ENCODE measurements at regions not wholly inside any gene's neighbourhood (a gene's known extent, or its start where the extent isn't known, plus 50 kb on each side); places are given as distances from the start of the nearest gene placed in this dataset.
A peak's percentile ranks its signal among the peaks of the same experiment; 100 is the strongest.

DNA sequence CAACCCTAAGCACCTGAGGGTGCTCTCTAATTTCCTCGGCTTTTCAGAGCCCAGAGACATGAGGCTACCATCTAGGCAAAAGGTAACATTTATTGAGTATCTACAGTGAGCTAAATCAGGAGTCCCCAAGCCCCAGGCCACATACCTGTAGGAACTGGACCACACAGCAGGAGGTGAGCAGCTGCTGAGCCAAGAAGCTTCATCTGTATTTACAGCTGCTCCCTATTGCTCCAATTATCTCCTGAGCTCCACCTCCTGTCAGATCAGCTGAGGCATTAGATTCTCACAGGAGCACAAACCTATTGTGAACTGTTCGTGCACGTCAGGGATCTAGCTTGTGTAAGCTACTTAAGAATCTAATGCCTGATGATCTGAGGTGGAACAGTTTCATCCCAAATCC is 70.2 kb downstream of the RND3 start:
- DNase-seq (ENCODE audit: low read depth) = no peak

DNA sequence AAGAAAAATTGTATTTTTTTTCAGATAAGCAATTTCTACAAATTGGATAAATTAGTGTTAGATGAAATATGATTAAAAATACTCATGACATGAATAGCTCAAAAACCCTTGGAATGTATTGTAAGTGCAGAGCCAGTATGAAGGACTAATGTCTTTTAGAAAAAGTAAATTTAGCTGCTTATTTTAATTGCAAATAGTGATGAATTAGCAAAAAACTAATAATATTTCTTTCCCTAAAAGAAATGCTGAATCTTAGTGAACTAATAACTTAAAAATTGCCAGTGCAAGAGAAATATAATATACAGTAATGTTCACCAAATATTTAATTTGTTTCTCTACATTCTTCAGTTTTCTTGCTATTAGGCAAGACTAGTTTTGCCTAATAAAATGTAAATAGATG is 72.4 kb downstream of the RND3 start:
- DNase-seq (ENCODE audit: low read depth) = no peak

DNA sequence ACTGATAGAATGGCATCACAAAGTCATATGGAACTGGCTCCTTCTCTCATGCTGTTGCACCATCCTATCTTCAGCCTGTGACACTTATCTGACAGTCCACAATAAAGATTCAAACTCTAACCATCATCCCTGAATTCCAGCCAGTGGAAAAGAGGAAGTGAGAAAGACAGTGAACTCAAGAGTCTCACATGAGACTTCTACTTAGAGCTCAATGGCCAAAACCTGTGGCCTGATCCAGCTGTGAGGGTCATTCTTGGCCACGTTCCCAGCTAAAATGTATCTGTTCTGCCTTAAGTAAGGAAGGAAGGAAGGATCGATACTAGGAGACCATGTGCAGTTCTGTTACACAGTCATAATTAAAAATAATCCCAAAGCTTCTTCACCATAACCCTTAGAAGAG is 73.6 kb downstream of the RND3 start:
- DNase-seq (ENCODE audit: low read depth) = no peak

DNA sequence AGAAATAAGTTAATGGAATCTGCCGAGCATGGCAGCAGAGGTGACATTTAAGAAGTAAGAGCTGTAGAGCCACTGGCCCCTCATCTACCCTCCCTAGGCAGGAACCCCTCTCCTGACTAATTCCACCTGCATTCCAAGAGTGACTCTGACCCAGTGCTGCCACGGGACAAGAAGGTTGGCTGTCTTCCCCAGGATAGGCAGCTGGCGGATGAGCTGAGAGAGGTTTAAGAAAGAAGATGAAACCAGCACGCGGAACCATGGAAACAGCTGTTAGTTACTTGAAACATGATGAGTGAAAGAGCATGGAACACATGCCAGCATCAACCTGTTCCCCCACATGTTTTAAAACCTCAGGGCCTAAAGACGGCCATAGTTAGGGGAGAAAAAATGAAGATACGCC is 74.1 kb downstream of the RND3 start:
- no peak for DNase-seq (ENCODE audit: low read depth)

DNA sequence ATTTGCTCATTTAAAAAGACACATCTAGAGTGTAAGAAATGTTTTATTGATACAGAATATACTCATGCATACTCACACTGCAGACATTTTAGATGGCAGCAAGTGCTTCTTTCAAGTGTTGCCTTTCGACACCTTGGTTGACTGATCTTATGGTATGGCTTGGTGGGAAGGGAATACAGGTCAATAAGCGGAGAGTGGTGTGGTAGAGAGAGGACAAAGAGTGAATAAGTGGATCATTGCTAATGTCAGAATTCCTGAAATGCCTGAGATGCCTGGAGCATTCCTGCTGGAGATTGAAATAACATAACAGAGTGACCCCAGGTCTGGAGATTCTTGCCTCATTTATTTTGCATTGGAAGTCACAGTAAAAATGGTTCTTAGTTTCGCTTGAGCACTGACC is 76.7 kb downstream of the RND3 start:
- DNase-seq (ENCODE audit: low read depth) = peak; percentile 47

DNA sequence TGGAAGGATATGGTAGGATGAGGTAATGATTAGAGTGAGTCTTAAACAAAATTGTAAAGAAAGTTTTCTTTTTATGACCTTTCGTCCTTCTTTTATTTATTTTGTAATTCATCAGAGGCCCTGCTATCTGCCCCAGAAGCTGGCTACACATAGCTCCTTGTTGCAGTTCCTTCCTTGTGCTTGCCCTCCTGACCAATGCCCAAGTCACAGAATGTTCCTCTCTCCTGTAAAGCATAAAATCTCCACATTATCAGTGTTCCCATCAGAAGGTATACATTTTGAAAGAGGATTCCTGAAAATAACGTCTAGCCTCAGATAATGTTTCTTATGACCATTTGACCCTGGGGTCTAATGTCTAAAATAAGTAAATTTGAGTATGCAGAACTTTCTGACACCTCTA is 78.3 kb downstream of the RND3 start:
- no peak for DNase-seq (ENCODE audit: low read depth)

DNA sequence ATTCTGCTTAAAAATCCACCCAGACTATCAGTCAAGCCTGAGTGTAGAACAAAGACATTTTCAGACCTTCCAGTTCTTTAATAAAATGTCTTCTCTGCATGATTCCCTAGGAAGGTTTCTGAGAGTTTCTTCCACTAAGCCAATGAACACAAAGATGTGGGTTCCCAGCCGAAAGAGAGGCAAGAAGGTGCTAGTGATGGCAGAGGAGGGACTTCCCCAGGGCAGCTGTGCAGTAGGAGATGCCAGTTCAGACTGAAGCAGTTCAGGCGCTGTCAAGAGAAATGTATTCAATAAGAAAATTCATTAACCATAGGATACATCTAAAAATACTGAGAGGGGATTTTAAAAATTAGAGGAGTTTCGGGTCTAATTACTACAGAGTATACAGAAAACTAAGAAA is 83.3 kb downstream of the RND3 start:
- peak; percentile 7 for DNase-seq (ENCODE audit: low read depth)

DNA sequence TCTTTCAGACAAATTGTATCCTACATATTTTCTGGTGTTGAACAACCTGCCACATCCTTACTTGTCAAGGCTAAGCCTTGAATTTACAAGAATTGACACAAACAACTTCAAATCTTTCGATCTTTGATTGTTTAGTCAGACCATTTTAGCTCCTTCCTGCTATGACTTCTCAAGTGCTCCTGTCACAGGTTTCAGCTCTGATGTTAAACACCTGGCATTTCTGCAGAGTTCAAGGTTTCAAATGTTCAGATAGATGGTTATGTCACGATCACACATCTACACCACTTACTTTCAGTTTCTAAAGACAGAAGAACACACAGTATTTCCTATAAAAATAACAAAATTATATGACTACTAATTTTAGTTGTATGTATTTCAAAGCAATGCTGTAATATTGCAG is 84.0 kb downstream of the RND3 start:
- peak; percentile 9 for DNase-seq (ENCODE audit: low read depth)

DNA sequence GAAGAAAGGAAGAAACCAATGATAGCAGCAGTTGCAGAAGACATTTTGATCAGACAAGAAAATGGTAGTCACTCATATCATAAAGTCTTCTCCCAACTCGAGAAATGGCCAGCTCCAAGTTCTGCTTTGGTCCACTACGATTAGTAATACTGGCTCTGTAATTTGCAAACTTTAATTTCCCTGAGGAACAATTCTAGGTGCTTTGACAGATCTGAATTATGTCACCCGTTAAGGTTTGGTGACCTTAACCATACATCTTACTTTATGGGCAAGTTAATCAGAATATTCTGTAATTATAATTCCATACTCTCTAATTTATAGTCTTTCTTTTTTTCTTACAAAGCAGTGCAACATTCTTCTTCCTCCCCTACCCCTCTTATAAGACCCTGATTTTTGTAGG is 84.5 kb downstream of the RND3 start:
- DNase-seq (ENCODE audit: low read depth) = no peak

DNA sequence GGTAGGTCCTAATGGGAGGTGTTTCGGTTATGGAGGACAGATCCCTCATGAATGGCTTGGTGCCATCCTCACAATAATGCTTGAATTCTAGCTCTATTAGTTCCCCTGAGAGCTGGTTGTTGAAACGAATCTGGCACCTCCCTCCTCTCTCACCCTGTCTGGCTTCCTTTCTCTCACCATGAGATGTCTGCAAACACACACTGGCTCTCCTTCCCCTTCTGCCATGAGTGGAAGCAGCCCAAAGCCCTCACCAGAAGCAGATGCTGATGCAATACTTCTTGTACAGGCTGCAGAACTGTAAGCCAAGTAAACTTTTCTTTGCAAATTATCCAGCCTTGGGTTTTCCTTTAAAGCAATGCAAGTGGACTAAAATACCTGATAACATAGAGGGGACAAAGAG is 86.6 kb downstream of the RND3 start:
- DNase-seq (ENCODE audit: low read depth) = no peak

DNA sequence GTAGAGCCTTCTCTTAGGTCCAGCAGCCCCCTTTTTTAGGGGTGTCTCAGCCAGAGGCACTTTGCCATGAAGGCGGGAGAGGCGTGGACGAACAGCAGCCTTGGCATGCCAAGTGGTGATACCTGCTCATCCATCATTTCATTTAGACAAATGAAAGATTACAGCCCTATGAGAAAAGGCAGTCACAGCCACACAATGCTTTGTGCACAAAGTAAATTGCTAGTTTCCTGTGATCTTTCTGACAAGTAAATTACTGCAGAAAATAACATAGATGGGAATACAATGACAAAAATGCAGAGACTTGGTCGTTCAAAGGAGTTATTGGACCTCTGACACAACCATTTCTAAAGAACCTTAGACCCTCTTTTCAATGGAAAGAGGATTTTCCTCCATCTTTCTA is 94.9 kb downstream of the RND3 start:
- DNase-seq (ENCODE audit: low read depth) = no peak

DNA sequence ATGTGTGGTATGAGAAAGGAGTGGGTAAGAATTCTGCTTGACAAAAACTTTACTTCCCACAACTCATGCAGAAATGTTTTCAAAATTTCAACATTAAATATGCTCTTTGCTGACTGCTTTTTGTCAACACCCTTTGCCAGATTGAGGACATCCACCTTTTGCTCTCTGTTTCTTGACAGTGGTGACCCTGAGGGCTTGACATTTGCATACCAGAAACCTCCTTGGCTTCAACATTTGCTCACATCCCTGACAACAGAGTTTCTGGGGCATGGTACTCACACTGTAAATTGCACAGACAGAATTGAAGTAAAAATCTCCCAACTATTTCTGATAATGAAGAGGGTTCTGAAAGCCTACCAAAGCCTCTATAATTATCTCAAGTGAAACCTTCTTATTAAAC is 95.7 kb downstream of the RND3 start:
- no peak for DNase-seq (ENCODE audit: low read depth)

DNA sequence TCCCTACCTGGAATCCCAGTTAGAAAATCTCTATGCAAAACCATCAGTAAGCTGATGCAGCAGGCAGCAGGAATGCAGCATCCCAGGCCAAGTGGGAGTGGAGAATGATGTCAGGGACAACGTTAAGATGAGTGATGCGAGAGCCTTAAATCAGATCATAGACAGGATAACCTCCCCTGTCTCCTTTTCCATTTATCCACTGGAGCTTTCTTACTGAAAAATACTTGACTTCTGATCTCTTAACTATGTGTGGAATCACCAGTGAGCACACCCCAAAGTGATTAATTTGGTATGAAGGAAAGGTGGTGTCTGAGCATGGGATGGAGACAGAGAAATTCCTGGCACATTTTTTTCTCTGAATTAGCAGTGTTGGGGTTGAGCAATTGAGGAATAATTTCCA is 98.0 kb downstream of the RND3 start:
- no peak for DNase-seq (ENCODE audit: low read depth)

DNA sequence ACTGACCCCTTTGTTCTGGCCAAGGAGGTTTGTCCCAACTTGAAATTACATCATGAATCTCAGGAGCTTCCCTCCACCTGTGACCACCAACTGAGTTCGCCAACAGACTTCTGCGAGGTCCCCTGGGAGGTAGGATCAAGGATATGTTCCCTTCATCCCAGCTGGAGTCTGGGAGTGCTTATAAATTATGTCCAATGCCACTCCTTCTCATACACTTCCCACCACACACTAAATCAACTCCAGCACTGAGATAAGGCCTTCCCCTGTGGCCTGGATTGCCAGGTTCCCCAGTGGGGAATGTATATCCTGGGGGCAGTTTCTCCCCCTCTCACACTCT is 99.2 kb downstream of the RND3 start:
- peak; percentile 8 for DNase-seq (ENCODE audit: low read depth)

DNA sequence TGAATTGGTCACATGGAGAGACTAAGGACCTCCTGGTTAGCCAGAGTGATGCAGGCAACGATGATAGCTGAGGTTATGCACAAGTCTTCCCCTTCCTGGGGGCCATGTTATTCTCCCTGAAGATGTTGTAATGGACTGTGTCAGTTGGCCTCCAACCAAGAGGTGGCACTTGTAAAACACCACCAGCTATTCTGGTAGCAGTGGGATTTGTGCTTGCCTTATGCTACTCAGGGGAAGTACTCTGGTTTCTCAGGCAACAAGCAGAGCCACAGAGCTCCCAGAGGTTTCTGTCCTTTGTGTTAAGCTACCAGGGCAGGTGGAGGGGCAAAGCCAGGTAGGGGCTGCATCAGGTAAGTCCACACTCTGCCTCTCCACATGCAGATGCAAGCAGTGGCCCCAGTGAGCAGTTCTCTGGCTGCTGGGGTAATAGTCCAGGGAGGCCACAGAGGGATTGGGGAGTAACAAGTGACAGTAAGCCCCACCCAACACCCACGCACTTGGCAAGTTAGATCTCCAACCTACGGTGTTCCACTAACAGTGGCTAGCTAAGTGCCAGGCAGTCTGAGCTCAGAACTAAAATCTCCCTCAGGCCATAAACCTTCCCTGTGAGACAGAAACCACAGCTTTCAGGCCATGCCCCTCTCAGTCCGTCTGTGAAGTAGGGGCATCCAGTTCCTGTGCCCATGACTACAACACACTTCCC is 99.7 kb downstream of the RND3 start:
- DNase-seq (ENCODE audit: low read depth) = peak; percentile 40

DNA sequence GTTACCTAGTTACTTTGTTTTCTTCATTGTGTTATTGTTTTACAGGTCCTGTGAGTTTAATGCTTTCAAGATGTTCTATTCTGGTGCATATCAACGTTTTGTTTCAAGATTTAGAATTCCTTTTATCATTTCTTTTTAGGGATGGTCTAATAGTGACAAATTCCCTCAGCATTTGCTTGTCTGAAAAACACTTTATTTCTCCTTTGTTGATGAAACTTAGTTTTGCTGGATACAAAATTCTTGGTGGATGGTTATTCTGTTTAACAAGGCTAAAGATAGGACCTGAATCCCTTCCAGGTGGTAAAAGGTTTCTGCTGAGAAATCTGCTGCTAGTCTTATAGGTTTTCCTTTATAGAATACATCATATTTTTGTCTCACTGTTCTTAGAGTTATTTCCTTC is 102.3 kb downstream of the RND3 start:
- no peak for DNase-seq (ENCODE audit: low read depth)

DNA sequence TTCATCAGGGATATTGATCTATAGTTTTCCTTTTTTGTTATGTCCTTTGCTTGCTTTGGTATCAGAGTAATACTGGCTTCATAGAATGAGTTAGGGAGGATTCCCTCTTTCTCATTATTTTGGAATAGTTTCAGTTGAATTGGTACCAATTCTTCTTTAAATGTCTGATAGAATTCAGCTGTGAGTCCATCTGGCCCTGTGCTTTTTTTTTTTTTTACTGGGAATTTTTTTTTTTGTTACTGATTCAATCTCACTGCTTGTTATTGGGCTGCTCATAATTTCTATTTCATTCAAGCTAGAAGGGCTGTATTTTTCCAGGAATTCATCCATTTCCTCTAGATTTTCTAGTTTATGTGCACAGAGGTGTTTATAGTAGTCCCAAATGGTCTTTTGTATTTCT is 103.9 kb downstream of the RND3 start:
- DNase-seq (ENCODE audit: low read depth) = no peak

DNA sequence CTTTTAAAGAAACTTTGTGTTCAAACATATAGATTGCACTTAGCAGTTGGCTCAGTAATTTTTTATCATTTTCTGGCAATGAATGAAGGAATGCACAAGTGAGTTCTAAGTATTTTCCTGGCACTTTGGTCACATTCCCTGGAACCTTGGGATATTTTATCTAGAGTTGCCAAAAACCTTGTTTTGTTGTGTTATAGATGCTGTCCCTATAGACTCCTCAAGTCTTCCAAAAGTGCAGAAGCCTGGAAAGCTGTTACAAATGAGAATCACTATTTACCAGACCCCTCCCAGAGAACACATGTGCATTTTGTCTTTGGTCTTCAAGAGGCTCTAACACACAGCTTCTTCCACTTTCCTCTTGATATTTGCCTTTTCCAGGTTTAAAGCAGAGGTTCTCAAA is 108.3 kb downstream of the RND3 start:
- no peak for DNase-seq (ENCODE audit: low read depth)

DNA sequence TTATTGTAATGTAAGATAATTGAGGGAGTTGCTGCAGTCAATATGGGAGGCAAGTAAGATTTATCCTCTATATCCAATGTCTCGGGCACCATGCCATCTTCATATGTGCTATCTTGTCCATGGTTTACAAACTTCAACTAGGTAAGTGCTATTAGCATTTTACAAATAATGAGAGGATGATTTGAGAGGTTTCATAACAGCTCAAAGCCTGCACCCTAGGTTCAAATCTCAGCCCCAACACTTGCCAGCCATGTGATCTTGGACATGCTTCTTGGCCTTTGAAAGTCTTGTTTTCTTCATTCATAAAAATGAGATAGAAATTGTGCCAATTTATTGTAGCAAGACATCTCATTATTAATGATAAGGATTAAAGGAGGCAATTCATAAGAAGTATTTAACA is 108.8 kb downstream of the RND3 start:
- DNase-seq (ENCODE audit: low read depth) = no peak

DNA sequence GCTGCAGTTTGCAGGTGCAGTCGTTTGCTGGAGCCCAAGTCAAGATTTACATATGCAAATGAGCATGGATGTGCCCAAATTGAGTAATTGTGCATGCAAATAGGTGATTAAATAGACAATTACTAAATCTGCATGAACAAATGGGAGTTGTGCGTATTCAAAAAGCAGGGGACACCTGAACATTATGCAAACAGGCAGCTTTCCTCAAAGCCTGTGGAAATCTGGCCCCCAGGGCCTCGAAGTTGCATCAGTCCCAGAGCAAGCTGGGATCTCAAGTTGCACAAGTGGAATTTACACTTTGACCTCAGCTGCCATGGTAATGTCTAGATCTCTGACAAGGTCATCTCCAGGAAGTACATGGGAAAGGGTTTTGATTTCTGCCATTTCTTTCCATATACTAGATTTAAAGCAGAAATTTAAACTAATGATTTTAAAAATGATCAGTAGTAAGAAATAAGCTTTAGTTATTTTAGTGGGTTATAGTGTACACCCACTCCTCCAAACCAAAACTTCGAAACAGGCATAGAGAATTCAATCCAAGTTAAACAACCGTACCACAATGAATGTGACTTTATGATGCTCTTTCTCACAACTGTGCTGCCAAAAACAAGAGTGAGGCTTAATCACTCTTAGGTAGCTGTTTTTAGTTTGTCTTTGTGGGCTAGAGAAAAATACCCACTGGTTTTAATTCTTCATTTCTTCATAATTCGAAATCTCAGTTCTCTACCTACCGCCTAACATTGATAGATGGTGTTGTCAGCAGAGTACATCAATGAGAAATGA is 110.7 kb downstream of the RND3 start:
- DNase-seq (ENCODE audit: low read depth) = peak; percentile 16

DNA sequence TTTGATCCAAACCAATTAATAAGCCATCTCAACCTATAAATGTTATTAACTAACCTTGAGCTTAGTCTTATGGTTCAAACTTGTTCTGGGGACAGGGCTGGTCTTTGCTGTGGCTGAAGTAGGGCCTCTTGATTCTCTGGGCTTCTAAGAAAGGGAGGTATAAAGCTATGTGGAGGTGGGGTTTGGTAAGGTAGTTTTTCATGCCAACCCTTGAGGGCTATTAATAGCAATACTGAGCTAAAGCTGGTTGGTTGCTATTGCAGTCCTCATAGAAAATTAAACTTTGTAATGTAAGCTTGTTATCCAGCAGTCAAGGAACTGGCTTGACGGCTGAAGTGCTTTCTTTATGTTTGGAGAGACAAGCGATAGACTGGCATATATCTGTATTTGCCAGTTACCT is 112.1 kb downstream of the RND3 start:
- DNase-seq (ENCODE audit: low read depth) = no peak

DNA sequence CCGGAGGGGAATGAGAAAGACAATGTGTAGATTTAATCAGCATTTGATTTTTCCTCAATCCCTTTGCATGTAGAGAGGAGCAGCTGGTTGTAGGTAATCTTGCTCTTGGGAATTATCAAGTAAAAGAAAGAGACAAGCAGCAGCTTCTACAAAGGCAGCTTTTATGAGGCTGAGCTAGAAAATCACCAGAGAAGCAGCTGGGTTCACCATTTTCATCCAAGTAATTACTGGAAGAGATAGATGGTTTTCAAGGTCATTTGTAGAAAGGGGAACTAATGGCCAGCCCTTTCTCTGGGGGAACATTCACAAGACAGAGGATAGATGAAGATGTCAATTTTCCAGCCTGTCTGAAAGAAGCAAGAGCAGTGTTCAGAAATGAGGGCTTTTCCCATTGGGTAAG is 113.0 kb downstream of the RND3 start:
- no peak for DNase-seq (ENCODE audit: low read depth)

DNA sequence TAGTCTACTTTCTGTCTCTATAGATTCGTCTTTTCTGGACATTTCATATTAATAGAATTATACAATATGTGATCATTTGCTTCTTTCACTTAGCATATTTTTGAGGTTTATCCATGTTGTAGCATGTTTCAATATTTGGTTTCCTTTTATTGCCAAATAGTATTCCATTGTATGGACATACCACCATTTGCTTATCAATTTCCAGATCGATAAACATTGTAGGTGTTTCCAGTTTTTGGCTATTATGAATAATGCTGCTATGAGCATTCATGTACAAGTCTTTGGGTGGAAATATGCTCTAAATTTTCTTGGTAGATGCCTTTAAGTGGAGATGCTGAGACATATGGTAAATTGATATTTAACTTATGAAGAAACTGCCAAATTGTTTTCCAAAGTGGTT is 114.1 kb downstream of the RND3 start:
- no peak for DNase-seq (ENCODE audit: low read depth)
